HG02840 (cell line): ENCODE measurements at regions not wholly inside any gene's neighbourhood (a gene's known extent, or its start where the extent isn't known, plus 50 kb on each side); places are given as distances from the start of the nearest gene placed in this dataset.
"Not testable (repeated sequence)": the region's sequence is repeated elsewhere in the genome, so short reads cannot be mapped to it uniquely, and the experiment has no call there.

Source experiments
- ATAC-seq: cut with Tn5 transposase; IDR thresholded peaks from one replicate; pipeline ENCODE4 v1.9.1; 2021; ENCODE audit warnings: mild to moderate bottlenecking, moderate library complexity, moderate number of reproducible peaks; ENCODE audit not compliant: unreplicated experiment, low FRiP score

GRCh38 chr12:88923631-88924030 is 343.4 kb upstream of the KITLG start:
- no peak for ATAC-seq

GRCh38 chr12:88922816-88923215 is 342.5 kb upstream of the KITLG start:
- no peak for ATAC-seq

- ATAC-seq = no peak
Measured at GRCh38 chr12:88921890-88922532, 341.7 kb upstream of the KITLG start.

GRCh38 chr12:88921434-88921833 is 341.2 kb upstream of the KITLG start:
- no peak for ATAC-seq

GRCh38 chr12:88918161-88918560 is 337.9 kb upstream of the KITLG start:
- no peak for ATAC-seq

GRCh38 chr12:88914967-88915366 is 334.7 kb upstream of the KITLG start:
- ATAC-seq = no peak

- ATAC-seq = no peak
Measured at GRCh38 chr12:88909510-88909909, 329.2 kb upstream of the KITLG start.

GRCh38 chr12:88908345-88908744 is 328.1 kb upstream of the KITLG start:
- ATAC-seq = no peak

- ATAC-seq = no peak
Measured at GRCh38 chr12:88904705-88905104, 324.4 kb upstream of the KITLG start.

- no peak for ATAC-seq
Measured at GRCh38 chr12:88903333-88903732, 323.1 kb upstream of the KITLG start.

- no peak for ATAC-seq
Measured at GRCh38 chr12:88897723-88898122, 317.5 kb upstream of the KITLG start.

GRCh38 chr12:88896958-88897357 is 316.7 kb upstream of the KITLG start:
- ATAC-seq = no peak

GRCh38 chr12:88895634-88896033 is 315.4 kb upstream of the KITLG start:
- ATAC-seq = no peak

GRCh38 chr12:88893801-88894200 is 313.5 kb upstream of the KITLG start:
- no peak for ATAC-seq

GRCh38 chr12:88891434-88891833 is 311.2 kb upstream of the KITLG start:
- ATAC-seq = not testable (repeated sequence)

- ATAC-seq = no peak
Measured at GRCh38 chr12:88889326-88890110, 309.2 kb upstream of the KITLG start.

GRCh38 chr12:88884600-88884999 is 304.3 kb upstream of the KITLG start:
- ATAC-seq = no peak

GRCh38 chr12:88882662-88883061 is 302.4 kb upstream of the KITLG start:
- ATAC-seq = no peak

GRCh38 chr12:88880051-88880450 is 299.8 kb upstream of the KITLG start:
- ATAC-seq = no peak

- no peak for ATAC-seq
Measured at GRCh38 chr12:88878295-88878694, 298.0 kb upstream of the KITLG start.

- no peak for ATAC-seq
Measured at GRCh38 chr12:88876857-88877256, 296.6 kb upstream of the KITLG start.
